GM18498 (cell line): ENCODE measurements at regions not wholly inside any gene's neighbourhood (a gene's known extent, or its start where the extent isn't known, plus 50 kb on each side); places are given as distances from the start of the nearest gene placed in this dataset.

ENCODE experiments used
- ATAC-seq: cut with Tn5 transposase; IDR thresholded peaks from one replicate; pipeline ENCODE4 v1.9.1; 2021; ENCODE audit warnings: mild to moderate bottlenecking, moderate library complexity; ENCODE audit not compliant: unreplicated experiment

DNA sequence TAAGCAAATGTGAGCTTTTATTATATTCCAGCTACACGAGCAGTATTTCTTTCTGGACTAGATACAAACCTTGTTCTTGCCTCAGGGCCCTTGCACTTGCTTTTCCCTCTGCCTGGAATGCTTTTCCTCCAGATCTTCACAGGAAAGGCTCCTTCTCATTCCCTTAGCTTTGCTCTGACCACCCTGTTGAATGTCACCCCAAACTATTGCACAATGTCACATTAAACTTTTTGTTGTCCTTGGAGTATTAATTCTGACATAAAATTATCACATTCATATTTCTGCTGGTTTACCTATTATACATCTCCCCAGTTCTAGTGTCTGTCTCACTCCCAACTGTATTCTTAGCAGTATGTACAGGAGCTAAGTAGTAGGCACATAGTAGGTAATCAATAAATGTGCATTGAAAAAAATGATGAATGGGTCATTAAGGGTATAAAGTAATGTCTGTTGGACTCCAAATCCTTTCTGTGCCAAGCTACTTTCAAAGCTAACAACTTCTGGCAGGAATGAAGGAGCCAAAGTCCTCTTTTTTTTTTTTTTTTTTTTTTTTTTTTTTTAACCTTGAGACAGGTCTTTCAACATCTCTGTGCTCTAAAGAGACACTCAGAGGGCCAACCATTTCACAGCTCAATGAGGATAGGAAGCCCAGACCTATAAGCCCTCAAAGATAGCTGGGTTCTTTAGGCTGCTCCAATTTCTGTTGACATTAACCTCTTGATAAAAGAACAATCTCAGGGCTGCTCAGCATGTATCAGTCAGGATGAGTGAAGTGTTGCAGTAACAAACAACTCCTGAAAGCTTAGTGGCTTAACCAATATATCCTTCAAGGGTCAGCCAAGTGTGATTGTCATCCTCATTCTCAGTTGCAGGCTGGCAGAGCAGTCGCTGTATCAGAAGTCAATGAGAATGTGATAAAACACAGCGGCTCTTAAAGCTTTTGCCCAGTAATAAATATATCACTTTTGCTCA is 424.4 kb upstream of the TBX3 start:
- ATAC-seq, result no peak

DNA sequence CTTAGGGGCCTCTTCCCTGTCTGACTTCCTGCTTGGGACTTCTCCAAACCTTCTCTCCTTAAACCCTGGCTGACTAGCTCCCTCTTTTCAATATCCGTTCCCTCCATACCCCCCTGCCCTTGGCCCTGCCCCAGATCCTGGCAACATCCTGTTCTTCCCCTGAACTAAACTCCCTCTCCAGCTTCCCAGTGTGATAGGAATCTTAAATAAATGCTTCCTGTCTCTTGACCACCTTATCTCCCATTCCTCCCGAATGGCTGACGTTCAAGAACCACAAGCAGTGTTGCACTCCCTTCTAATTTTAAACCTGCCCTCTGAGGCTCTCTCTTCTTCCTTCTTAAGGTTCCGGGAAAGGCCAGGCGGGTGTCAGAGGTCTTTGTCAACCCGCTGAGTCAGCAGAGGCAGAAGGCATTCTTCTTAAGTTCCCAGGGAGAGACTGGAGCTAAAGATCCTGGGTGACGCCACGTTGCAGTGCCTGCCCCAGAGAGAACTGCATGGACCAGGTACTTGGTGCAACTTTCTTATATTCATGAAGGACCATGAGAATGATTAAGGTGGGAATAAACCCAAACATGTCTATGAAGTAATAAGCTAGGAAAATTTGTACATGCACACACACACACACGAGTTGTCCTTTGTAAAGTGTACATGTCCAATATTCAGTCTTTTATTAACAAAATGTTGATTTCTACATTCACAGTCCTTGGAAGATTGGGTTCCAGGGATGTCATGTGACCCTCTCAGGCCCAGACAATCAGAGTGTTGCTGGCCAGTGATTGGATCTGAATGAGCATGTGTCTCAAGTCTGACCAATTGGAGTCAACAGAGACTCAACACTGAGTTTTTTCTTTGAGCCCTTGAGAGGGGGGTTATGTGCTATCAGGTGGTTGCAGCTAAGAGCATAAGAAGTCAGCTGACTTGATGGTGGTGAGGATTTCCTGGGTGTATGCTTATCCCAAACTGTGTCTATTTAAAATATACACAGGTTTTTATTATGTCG is 420.2 kb upstream of the TBX3 start:
- no peak for ATAC-seq

DNA sequence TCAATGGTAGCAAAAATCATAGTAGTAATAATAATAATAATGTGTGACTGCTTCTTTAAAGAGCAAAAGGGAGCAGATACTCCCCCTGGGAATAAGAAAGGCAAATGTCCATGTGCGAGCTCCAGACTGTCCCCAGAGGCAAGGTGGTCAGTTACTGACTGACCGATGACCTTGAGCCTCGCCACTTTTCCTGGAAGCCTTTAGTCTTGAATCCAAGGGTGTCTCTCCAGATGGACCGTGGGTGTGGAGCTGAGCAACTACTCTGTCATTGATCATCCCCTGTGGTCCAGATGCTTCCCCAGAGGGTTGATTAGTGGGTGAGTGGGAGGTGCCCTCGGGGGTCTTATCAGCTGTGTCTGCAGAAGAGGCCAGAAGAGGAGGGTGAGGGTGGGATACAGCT is 418.5 kb upstream of the TBX3 start:
- no peak for ATAC-seq

- no peak for ATAC-seq
Measured at GRCh38 chr12:115101520-115101919, 417.5 kb upstream of the TBX3 start.

GRCh38 chr12:115097416-115097815 is 413.4 kb upstream of the TBX3 start:
- no peak for ATAC-seq

- ATAC-seq, result no peak
Measured at GRCh38 chr12:115096588-115097397, 412.8 kb upstream of the TBX3 start.

- ATAC-seq, result no peak
Measured at GRCh38 chr12:115095073-115095748, 411.2 kb upstream of the TBX3 start.

DNA sequence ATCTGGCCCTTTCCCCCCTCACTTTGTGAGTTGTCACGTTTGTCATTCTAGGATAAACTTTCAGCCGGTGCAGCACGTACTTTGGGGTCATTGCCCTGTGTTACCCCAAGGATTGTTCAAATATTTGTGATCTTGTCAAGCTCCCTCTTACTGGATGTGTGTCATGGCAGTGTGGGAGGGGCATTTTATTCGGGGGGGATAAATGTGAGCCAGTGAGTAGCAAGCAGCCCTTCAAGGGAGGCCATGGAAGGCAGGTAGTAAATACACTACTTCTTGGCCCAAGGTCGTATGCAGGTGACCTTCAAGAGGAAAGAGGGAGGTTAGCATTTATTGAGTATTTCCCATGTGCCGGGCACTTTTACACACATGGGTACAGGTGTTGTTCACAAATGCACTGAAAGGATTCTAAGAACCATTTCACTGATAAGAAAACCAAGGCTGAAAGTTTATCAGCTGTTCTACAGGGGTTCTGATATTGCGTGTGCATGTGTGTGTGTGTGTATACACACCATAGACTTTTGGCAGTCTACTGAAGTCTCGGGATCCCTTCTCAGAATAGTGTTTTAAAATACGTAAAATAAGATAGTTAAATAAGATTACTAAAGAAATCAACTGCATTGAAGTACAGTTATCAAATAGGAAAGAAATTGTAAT is 410.3 kb upstream of the TBX3 start:
- ATAC-seq, result no peak

DNA sequence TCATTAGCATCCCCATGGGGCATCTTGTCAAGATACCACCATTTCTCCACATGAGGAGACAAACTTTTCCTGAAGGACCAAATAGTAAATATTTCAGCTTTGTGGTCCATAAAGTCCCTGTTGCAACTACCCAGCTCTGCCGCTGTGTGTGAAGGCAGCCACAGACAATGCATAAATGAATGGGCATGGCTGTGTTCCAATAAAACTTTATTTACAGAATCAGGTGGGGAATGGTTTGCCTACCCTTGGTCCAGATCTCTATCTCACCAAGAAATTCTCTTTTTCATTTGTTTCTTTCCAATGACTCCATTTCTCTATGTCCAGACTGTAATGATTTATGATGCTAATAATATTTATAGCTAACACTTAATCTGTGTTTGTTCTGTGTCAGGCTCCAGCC is 409.3 kb upstream of the TBX3 start:
- no peak for ATAC-seq

DNA sequence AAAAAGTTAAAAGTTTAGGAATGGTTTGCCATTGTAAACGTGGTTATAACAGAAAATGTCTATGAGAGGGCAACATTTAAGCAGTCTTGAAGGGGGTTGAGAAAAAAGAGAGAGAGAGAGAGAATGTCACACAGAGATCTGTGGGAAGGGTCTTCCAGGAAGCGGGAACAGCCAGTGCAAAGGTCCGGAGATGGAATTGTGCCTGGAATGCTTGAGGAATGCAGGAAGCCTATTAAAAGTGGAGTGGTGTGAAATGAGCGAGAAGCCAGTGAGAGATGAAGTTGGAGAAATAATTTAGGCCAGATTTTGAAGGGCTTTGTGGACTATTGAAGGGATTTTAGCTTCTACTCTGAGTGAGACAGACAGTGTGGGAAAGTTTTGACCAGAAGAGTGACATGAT is 406.8 kb upstream of the TBX3 start:
- no peak for ATAC-seq

DNA sequence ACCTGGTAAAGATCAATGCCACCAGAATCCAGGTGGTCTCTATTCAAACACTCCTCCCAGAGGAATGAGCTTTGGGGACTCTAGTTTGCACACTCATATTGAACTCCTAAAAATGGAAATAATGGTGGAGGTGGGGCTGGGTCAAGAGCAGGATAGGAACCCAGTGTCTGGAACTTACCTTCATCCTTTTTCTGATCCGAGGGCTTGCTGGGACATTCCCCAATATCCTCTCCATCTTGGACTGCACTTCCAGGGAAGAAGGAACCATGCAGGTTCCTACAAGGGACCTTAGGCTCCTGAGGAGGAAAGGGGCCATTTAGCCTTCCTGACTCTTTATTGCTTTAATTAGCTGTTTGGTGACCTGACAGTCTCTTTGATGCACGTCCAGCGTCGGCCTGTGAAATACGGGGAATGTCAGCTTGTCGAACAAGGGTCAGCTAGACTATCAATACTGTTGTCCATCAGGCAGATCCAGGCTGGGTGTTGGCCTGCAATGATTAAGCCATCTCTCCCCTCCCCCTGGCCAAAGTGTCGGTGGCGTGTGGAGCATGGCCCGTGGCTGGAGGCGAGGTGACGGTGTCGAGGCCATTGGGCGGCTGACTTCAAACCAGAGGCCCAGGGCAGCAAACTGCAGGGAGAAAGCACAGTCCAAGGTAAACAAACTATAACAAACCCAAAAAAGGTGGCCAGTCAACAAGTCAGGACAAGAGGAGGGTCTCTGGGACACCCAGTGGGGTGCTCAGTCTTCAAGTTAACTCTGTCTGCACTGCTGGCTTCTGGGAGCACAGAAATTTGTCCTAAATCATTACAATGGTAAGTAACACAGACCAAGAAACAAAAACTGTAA is 405.2 kb upstream of the TBX3 start:
- ATAC-seq, result no peak

DNA sequence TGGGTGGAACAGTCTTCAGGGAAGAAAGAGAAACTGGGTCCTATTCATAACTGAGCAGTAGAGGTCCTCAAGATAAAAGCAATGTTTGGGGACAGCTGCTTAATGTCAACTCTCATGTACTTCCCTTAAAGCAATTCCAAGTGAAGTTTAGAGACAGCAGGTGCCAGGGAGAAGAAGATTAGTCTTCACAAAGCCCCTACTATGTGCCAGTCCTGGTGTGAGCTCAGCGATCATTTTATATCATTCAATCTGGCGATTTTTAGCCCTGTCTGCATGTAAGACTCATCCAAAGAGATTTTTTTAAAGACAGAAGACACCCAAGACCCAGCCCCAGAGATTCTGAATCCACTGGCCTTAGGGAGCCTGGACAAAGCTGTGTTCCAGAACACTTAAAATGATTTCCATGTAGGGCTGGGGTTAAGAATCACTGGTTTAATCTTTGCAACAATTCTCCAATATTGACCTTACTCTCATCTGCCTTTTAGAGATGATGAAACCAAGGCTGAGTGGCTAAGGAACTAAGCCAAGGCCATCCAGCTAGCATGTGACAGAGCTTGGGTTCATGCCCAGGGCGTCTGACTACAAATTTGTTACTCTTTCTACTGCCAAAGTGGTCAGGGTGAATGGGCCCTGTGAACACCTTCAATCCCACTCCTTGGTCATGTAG is 404.5 kb upstream of the TBX3 start:
- no peak for ATAC-seq

DNA sequence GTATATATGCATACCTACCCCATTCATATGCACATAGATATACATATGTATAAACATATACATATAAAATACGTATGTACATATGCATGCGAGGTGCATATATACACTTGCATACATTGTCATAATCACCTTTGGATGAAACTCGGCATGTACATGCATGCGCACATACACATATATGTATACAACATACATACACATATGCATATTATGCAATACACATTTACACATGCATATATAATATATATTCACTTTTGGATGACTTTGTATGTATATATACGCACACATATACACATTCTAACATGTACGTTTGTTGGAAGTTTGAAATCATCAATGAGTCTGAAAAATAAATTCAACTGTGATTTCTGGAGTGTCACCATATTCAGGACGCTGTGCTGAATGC is 401.6 kb upstream of the TBX3 start:
- ATAC-seq, result no peak

DNA sequence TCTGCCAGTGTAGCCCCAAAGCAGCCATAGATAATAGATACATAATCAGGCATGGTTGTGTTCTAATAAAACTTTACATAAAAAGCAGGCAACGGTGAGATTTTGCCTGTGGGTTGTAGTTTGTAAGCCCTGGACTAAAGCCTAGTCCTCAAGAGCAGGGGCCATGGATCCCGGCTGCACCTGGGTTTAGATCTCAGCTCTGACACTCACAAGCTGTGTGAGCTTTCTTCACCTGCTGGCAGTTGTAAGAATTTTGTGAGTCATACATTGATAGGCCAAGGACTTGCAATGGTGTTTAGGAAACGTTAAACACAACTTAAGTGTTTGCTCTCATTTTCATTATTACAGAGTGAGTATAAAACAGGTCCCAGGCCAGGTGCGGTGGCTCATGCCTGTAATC is 395.8 kb upstream of the TBX3 start:
- ATAC-seq, result no peak

GRCh38 chr12:115078990-115079389 is 395.0 kb upstream of the TBX3 start:
- ATAC-seq, result no peak

- ATAC-seq, result no peak
Measured at GRCh38 chr12:115078334-115078733, 394.4 kb upstream of the TBX3 start.

GRCh38 chr12:115075552-115076170 is 391.7 kb upstream of the TBX3 start:
- no peak for ATAC-seq

DNA sequence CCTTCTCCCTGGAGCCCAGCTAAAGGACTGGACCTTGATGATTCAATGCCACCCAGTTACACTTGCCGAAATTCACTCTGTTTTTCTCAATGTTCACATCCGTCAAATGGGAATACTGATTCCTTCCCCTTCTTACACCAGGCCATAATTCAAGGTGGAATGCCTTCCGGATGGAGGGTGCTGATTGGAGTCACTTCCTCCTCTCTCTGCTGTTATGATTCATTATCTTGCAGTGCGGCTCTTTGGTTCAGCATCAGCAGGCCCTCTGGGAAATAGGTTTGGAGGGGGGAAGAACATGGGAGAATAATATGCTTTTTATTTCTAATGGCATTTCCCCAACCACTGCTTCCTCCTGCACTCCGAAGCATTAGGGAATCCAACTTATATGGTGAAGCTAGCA is 390.6 kb upstream of the TBX3 start:
- no peak for ATAC-seq
